GM12873 (cell line): ENCODE measurements at regions not wholly inside any gene's neighbourhood (a gene's known extent, or its start where the extent isn't known, plus 50 kb on each side); places are given as distances from the start of the nearest gene placed in this dataset.

ENCODE experiments used
- TF ChIP-seq, protein P1 (sequence below): IDR thresholded peaks from 2 replicates; pipeline ENCODE4 v1.5.1; 2012; ENCODE audit warnings: low read depth, mild to moderate bottlenecking, moderate library complexity, low read length, control low read depth; ENCODE audit not compliant: insufficient read depth; ENCODE audit errors: missing control alignments

DNA sequence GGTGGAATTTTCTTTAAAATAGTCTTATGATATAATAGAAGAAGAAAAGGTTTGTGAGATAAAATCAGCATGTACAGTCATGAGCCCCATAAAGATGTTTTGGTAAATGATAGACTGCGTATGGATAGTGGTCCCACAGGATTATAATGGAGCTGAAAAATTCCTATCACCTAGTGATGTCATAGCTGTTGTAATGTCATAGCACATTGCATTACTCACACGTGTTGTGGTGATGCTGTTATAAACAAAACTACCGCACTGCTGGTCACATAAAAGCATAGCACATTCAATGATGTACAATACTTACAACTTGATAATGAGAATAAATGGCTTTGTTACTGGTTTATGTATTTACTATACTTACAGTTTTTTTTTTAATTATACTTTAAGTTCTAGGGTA is 715.2 kb upstream of the HTR2C start:
- TF ChIP-seq, protein P1, sequence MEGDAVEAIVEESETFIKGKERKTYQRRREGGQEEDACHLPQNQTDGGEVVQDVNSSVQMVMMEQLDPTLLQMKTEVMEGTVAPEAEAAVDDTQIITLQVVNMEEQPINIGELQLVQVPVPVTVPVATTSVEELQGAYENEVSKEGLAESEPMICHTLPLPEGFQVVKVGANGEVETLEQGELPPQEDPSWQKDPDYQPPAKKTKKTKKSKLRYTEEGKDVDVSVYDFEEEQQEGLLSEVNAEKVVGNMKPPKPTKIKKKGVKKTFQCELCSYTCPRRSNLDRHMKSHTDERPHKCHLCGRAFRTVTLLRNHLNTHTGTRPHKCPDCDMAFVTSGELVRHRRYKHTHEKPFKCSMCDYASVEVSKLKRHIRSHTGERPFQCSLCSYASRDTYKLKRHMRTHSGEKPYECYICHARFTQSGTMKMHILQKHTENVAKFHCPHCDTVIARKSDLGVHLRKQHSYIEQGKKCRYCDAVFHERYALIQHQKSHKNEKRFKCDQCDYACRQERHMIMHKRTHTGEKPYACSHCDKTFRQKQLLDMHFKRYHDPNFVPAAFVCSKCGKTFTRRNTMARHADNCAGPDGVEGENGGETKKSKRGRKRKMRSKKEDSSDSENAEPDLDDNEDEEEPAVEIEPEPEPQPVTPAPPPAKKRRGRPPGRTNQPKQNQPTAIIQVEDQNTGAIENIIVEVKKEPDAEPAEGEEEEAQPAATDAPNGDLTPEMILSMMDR = no peak

DNA sequence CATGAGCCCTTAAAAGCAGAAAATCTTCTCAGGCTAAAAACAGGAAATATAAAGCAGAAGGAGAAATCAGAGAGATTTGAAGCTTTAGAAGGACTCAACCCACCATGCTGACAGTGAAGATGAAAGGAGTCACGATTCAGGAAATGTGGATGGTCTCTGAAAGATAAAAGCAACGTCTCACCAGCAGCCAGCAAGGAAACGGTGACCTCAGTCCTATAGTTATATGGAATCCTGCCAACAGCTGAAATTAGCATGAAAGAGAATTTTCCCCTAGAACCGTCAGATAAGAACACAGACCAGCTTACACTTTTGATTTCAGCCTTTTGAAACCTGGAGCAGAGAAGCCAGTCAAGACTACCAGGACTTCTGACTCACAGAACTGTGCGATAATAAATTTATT is 715.7 kb upstream of the HTR2C start:
- TF ChIP-seq, protein P1 = no peak

DNA sequence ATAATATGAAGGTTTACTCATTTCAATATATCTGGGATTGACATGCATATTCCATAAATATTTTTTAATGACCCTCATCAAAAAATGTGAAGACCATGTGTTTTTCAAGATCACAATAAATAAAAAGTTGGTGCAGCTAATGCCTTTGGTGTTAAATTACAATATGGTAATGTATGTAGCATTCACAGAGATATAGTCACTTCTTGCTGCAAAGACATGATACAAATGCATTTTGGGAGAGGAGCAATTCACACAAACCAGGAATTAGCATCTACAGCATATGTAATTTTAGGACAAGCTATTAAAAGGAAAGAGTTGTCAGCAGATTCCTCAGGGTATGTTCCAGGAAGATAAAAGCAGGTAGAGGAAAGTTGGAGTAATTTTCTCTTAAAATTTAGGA is 734.5 kb upstream of the HTR2C start:
- TF ChIP-seq, protein P1 = no peak

DNA sequence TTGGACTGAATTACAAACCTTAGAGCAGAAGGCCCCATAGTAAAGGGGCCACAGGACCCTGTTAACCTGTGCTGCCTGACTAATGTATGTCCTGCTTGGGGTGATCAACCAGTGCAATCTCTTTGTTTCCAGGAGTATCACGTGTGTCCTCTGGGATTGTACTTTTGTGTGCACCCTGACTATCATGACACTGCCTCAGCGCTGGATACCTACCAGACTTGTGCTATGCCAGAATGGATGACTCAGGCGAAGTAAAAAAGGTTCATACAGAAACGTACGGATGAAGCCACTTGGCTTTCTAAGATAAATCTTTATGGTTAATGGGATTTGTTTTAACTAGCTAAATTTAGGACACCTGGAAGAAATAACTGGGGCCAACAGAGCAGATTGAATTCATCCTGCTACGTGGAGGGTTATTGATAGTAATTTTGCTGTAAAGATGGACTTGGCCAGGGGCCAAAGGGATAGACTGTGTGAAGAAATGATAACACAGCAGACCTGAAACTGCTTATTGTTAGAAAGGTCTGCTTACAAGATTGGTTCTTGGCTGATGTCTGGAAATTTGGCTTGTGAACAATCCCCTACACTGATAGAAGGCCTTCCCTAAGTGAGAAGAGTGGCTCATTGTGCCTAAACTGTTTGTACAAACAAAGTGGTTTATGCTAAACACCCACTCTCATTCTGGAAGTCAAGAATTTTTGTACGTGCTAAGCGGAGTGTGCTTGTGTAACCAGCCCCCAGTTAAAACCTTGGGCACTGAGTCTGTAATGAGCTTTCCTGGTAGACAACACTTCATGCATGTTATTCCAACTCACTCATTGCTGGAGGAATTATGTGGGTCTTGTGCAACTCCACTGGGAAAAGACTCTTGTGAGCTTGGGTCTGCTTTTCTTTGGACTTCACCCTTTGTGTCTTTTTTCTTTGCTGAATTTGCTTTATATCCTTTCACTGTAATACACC is 750.5 kb upstream of the HTR2C start:
- TF ChIP-seq, protein P1 = no peak

DNA sequence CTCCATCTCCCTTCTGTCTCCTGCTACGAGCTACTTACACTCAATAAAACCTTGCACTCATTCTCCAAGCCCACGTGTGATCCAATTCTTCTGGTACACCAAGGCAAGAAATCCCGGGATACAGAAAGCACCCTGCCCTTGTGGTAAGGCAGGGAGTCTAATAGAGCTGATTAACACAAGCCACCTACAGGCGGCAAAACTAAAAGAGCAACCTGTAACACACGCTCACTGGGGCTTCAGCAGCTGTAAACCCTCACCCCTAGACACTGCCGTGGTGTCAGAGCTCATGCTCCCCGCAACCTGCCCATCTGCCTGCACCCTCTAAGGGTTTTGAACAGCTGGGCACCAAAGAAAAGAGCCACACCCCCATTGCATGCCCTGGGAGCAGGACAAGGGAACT is 755.4 kb upstream of the HTR2C start:
- TF ChIP-seq, protein P1 = no peak

DNA sequence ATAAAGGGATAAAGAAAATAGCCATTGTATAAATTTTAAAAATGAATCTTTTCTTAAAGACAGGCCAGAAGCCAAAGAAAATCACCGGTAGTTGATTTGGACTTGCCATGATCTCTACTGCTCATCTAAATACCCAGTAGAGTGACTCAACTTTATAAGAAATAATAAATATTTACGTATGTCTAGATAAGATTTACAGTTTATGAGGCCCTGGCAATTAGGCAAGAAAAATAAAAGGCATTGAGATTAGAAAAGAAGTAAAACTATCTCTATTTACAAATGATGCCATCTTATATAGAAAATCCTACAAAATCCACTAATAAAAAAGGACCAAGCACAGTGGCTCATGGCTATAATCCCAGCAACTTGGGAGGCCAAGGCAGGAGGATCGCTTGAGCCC is 765.5 kb upstream of the HTR2C start:
- TF ChIP-seq, protein P1 = no peak

DNA sequence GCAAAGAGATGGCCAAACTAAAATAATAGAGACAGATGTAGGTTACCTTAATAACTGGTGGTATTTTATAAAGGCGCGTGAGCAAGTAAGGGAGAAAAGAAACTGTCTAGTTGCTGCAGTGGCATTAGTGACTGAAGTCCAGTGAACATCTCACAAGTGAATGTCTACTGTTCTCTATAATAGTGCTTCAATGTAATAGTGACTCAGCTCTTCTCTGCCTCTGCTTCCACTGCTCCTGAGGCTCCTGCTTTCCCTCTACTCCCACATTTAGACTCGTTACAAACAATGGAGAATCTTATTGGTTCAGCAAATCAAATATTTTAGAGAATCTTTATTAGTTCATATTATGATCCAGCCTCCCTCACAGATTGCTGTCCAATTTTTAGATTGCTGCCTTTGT is 779.1 kb upstream of the HTR2C start:
- TF ChIP-seq, protein P1 = no peak
